Kidney epithelial cell (primary cell): ENCODE measurements at regions not wholly inside any gene's neighbourhood (a gene's known extent, or its start where the extent isn't known, plus 50 kb on each side); places are given as distances from the start of the nearest gene placed in this dataset.

ENCODE experiments used
- DNase-seq: peaks from one replicate; pipeline ENCODE4 v3.0.0-alpha.2; 2010; ENCODE audit warnings: low read depth
- H3K27me3 ChIP-seq: 2 replicates; pipeline ENCODE4 v1.6.0; 2011; ENCODE audit warnings: low read length; ENCODE audit not compliant: control insufficient read depth, insufficient read depth
- H3K36me3 ChIP-seq: 2 replicates; pipeline ENCODE4 v1.5.1; 2011; ENCODE audit warnings: low read length; ENCODE audit not compliant: control insufficient read depth, insufficient read depth
- H3K4me3 ChIP-seq: 2 replicates; pipeline ENCODE4 v1.5.1; 2011; ENCODE audit warnings: low read depth, mild to moderate bottlenecking, control low read depth, low read length
- TF ChIP-seq, protein P1 (sequence below): IDR thresholded peaks from 2 replicates; pipeline ENCODE4 v1.5.1; 2011; ENCODE audit warnings: mild to moderate bottlenecking, moderate library complexity, low read length, control low read depth, inconsistent platforms; ENCODE audit not compliant: insufficient read depth, poor library complexity, severe bottlenecking

DNA sequence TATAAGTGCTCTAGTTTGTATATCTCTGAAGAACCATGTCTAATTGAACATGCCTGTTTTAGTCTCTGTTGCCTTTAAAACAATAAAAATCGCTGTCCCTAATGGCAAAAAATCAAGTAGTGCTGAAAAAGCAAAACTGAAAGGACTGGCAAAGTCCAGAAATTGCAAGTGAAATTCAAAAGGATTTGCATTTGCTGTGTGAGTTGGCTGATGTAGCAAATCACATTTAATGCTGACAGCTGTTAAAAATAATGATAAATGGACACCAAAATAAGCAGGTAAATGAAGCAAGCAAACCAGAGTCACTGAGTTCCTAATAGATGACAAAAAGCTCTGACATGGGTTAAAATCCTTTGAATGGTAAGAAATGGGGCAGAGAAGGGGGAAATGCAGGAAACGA is 874.1 kb downstream of the GRM8 start:
- TF ChIP-seq, protein P1, sequence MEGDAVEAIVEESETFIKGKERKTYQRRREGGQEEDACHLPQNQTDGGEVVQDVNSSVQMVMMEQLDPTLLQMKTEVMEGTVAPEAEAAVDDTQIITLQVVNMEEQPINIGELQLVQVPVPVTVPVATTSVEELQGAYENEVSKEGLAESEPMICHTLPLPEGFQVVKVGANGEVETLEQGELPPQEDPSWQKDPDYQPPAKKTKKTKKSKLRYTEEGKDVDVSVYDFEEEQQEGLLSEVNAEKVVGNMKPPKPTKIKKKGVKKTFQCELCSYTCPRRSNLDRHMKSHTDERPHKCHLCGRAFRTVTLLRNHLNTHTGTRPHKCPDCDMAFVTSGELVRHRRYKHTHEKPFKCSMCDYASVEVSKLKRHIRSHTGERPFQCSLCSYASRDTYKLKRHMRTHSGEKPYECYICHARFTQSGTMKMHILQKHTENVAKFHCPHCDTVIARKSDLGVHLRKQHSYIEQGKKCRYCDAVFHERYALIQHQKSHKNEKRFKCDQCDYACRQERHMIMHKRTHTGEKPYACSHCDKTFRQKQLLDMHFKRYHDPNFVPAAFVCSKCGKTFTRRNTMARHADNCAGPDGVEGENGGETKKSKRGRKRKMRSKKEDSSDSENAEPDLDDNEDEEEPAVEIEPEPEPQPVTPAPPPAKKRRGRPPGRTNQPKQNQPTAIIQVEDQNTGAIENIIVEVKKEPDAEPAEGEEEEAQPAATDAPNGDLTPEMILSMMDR: no peak
- H3K36me3 ChIP-seq: no peaks in the 10 kb centered on the region
- no peak overlapping the region for H3K4me3 ChIP-seq
- no peak for DNase-seq
- H3K27me3 ChIP-seq: no peaks in the 10 kb centered on the region

DNA sequence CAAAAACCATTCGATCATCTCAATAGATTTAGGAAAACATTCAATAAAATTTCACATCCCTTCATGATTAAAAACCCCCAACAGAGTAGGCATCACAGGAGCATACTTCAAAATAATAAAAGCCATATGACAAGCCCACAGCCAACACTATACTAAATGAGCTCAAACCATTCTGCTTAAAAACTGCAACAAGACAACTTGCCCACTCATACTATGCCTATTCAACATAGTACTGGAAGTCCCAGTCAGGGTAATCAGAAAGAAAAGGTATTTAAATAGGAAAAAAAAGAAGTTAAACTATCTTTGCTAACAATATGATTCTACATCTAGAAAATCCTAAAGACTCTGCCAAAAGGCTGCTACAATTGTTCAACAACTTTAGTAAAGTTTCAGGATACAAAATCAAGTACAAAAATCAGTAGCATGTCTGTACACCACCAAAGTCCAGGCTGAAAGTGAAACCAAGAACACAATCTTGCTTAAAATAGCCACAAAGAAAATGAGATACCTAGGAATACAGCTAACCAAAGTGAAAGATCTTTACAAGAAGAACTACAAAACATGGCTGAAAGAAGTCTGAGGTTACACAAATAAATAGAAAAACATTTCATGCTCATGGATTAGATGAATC is 882.6 kb downstream of the GRM8 start:
- H3K27me3 ChIP-seq: no peaks in the 10 kb centered on the region
- no peak for DNase-seq
- TF ChIP-seq, protein P1: no peak
- no peaks in the 10 kb centered on the region for H3K36me3 ChIP-seq
- H3K4me3 ChIP-seq: no peak overlapping the region

DNA sequence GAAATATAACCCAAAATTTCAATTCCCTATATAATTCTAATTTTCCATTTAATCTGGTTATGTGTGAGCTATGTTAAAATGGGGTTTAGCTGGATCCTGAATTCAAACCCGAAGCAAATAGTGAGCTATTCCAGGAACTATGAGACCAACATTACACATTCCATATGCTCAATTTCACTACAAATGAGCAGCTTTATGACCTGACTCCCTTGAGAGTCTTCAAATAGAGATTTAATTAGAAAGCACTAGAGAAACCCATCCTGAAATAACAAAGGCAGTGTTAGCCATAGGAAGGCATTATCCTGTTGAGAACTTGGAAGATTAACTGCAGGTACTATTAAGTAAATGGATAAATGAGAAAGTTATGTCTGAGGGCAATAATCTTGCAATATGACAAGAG is 890.0 kb downstream of the GRM8 start:
- H3K27me3 ChIP-seq: no peaks in the 10 kb centered on the region
- TF ChIP-seq, protein P1: no peak
- no peak for DNase-seq
- H3K36me3 ChIP-seq: no peaks in the 10 kb centered on the region
- H3K4me3 ChIP-seq: no peak overlapping the region

DNA sequence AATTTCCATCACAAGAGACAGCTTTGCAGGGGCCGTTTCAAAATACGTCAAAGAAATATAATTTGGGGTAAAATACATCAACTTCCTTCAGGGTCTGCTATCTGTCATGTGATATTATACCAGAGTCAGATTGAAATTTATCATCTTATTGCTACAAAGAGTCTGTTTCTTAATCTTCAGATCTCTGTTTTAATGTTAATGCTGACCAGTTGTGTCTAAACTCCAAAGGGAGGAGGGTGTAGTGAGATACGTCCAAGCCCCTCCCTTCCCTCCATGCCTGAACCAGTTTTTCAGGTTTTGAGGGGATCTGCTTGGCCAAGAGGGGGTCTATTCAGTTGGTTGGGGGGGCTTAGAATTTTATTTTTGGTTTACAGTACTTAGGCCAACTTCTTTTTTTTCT is 891.6 kb downstream of the GRM8 start:
- H3K4me3 ChIP-seq: no peak overlapping the region
- H3K36me3 ChIP-seq: no peaks in the 10 kb centered on the region
- no peak for DNase-seq
- TF ChIP-seq, protein P1: no peak
- H3K27me3 ChIP-seq: no peaks in the 10 kb centered on the region

GRCh38 chr7:126339813-126340212 is 912.9 kb downstream of the GRM8 start:
- Histone ChIP-seq H3K4me3 (no peak overlapping the region), H3K36me3 (no peaks in the 10 kb centered on the region), H3K27me3 (no peaks in the 10 kb centered on the region)
- TF ChIP-seq, protein P1: no peak
- DNase-seq: no peak

DNA sequence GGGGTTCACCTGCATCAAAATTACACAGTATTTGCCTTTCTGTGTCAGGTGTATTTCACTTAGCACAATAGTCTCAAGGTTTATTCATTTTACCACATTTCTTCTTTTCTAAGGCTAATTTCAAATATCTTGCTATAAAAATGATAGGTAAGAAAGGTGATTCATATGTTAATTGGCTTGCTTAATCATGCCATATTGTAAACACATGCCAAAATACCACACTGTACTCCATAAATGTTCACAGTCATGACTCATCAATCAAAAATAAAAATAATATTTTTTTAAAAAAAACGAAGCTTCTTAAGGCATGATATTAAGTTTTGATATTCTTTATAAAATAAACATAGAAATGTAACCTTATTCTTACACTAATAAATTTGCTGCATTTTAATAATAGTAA is 947.1 kb downstream of the GRM8 start:
- Histone ChIP-seq H3K4me3 (no peak overlapping the region), H3K27me3 (no peaks in the 10 kb centered on the region), H3K36me3 (no peaks in the 10 kb centered on the region)
- TF ChIP-seq, protein P1: no peak
- no peak for DNase-seq
